ENCODE measurements at regions not wholly inside any gene's neighbourhood (a gene's known extent, or its start where the extent isn't known, plus 50 kb on each side); places are given as distances from the start of the nearest gene placed in this dataset.

GRCh38 chr1:60136395-60136794 is 62.8 kb upstream of the C1orf87 start:
- H3K4me1 ChIP-seq (ENCODE audit: control extremely low read depth in 1 of 4, control insufficient read depth in 4 of 4, insufficient read depth in 4 of 4, low read length in 3 of 4) = peaks cover 0 to 9% (median 4%) of the 10 kb centered on the region in 4 experiments
- H3K36me3 ChIP-seq (ENCODE audit: control insufficient read depth in 4 of 4, insufficient read depth in 4 of 4, low read length in 3 of 4) = no peaks in the 10 kb centered on the region
- CTCF ChIA-PET = no interaction called here
- H3K27ac ChIP-seq (ENCODE audit: insufficient read depth in 1 of 2, low read depth in 1 of 2, low read length in 2 of 2, poor library complexity in 1 of 2, severe bottlenecking in 2 of 2) = no peak overlapping the region
- no peaks in the 10 kb centered on the region for H3K9me3 ChIP-seq (ENCODE audit: control extremely low read depth in 1 of 5, control insufficient read depth in 4 of 5, insufficient read depth in 2 of 5, low read depth in 1 of 5, low read length in 4 of 5)
- H3K4me3 ChIP-seq (ENCODE audit: control insufficient read depth in 1 of 7, extremely low read depth in 1 of 7, insufficient read depth in 4 of 7, low read depth in 2 of 7, low read length in 6 of 7) = no peak overlapping the region
- WGBS (ENCODE audit: insufficient coverage) = no CpG with 5 or more reads among the region's 1 CpG
- H3K27me3 ChIP-seq (replicated peaks in 2 of 5; ENCODE audit: control insufficient read depth in 4 of 5, insufficient read depth in 5 of 5, low read length in 4 of 5) = no peaks in the 10 kb centered on the region
- POLR2A ChIA-PET = no interaction called here
- DNase-seq = no peak

GRCh38 chr1:60134716-60135115 is 61.1 kb upstream of the C1orf87 start:
- no peaks in the 10 kb centered on the region for H3K36me3 ChIP-seq (ENCODE audit: control insufficient read depth in 4 of 4, insufficient read depth in 4 of 4, low read length in 3 of 4)

GRCh38 chr1:60133848-60134247 is 60.3 kb upstream of the C1orf87 start:
- H3K4me1 ChIP-seq (ENCODE audit: control extremely low read depth in 1 of 4, control insufficient read depth in 4 of 4, insufficient read depth in 4 of 4, low read length in 3 of 4) = peaks cover 0 to 9% (median 4%) of the 10 kb centered on the region in 4 experiments
- no peaks in the 10 kb centered on the region for H3K27me3 ChIP-seq (replicated peaks in 2 of 5; ENCODE audit: control insufficient read depth in 4 of 5, insufficient read depth in 5 of 5, low read length in 4 of 5)
- no peak overlapping the region for H3K27ac ChIP-seq (ENCODE audit: insufficient read depth in 1 of 2, low read depth in 1 of 2, low read length in 2 of 2, poor library complexity in 1 of 2, severe bottlenecking in 2 of 2)
- H3K9me3 ChIP-seq (ENCODE audit: control extremely low read depth in 1 of 5, control insufficient read depth in 4 of 5, insufficient read depth in 2 of 5, low read depth in 1 of 5, low read length in 4 of 5) = no peaks in the 10 kb centered on the region
- DNase-seq = peak in 2 of 3 donors; percentile 26 to 45
- POLR2A ChIA-PET = no interaction called here
- H3K4me3 ChIP-seq (ENCODE audit: control insufficient read depth in 1 of 7, extremely low read depth in 1 of 7, insufficient read depth in 4 of 7, low read depth in 2 of 7, low read length in 6 of 7) = no peak overlapping the region
- CTCF ChIA-PET = no interaction called here
- no peaks in the 10 kb centered on the region for H3K36me3 ChIP-seq (ENCODE audit: control insufficient read depth in 4 of 4, insufficient read depth in 4 of 4, low read length in 3 of 4)

More at GRCh38 chr1:60134716-60135115, 61.1 kb upstream of the C1orf87 start:
- H3K4me1 ChIP-seq (ENCODE audit: control extremely low read depth in 1 of 4, control insufficient read depth in 4 of 4, insufficient read depth in 4 of 4, low read length in 3 of 4) = peaks cover 0 to 9% (median 4%) of the 10 kb centered on the region in 4 experiments
- WGBS (ENCODE audit: insufficient coverage) = 100% methylated on average over 2 of the region's 2 CpGs
- no peak overlapping the region for H3K4me3 ChIP-seq (ENCODE audit: control insufficient read depth in 1 of 7, extremely low read depth in 1 of 7, insufficient read depth in 4 of 7, low read depth in 2 of 7, low read length in 6 of 7)
- CTCF ChIA-PET = no interaction called here
- no peaks in the 10 kb centered on the region for H3K9me3 ChIP-seq (ENCODE audit: control extremely low read depth in 1 of 5, control insufficient read depth in 4 of 5, insufficient read depth in 2 of 5, low read depth in 1 of 5, low read length in 4 of 5)
- DNase-seq = no peak
- no peak overlapping the region for H3K27ac ChIP-seq (ENCODE audit: insufficient read depth in 1 of 2, low read depth in 1 of 2, low read length in 2 of 2, poor library complexity in 1 of 2, severe bottlenecking in 2 of 2)
- POLR2A ChIA-PET = no interaction called here
- no peaks in the 10 kb centered on the region for H3K27me3 ChIP-seq (replicated peaks in 2 of 5; ENCODE audit: control insufficient read depth in 4 of 5, insufficient read depth in 5 of 5, low read length in 4 of 5)

GRCh38 chr1:60133000-60133673 is 59.6 kb upstream of the C1orf87 start:
- peak overlapping the region in 1 of 7 experiments; percentile 1 for H3K4me3 ChIP-seq (ENCODE audit: control insufficient read depth in 1 of 7, extremely low read depth in 1 of 7, insufficient read depth in 4 of 7, low read depth in 2 of 7, low read length in 6 of 7)

GRCh38 chr1:60132108-60132507 is 58.5 kb upstream of the C1orf87 start:
- ChIA-PET POLR2A (no interaction called here), CTCF (no interaction called here)

More at GRCh38 chr1:60133000-60133673, 59.6 kb upstream of the C1orf87 start:
- H3K27me3 ChIP-seq (replicated peaks in 2 of 5; ENCODE audit: control insufficient read depth in 4 of 5, insufficient read depth in 5 of 5, low read length in 4 of 5) = no peaks in the 10 kb centered on the region
- H3K9me3 ChIP-seq (ENCODE audit: control extremely low read depth in 1 of 5, control insufficient read depth in 4 of 5, insufficient read depth in 2 of 5, low read depth in 1 of 5, low read length in 4 of 5) = no peaks in the 10 kb centered on the region
- DNase-seq = peak; percentile 44 to 86 (median 78)
- no peaks in the 10 kb centered on the region for H3K36me3 ChIP-seq (ENCODE audit: control insufficient read depth in 4 of 4, insufficient read depth in 4 of 4, low read length in 3 of 4)
- CTCF ChIA-PET = no interaction called here
- POLR2A ChIA-PET = no interaction called here
- 17% methylated on average over 3 of the region's 9 CpGs for WGBS (ENCODE audit: insufficient coverage)
- H3K4me1 ChIP-seq (ENCODE audit: control extremely low read depth in 1 of 4, control insufficient read depth in 4 of 4, insufficient read depth in 4 of 4, low read length in 3 of 4) = peaks cover 0 to 9% (median 4%) of the 10 kb centered on the region in 4 experiments
- H3K27ac ChIP-seq (ENCODE audit: insufficient read depth in 1 of 2, low read depth in 1 of 2, low read length in 2 of 2, poor library complexity in 1 of 2, severe bottlenecking in 2 of 2) = no peak overlapping the region

DNA sequence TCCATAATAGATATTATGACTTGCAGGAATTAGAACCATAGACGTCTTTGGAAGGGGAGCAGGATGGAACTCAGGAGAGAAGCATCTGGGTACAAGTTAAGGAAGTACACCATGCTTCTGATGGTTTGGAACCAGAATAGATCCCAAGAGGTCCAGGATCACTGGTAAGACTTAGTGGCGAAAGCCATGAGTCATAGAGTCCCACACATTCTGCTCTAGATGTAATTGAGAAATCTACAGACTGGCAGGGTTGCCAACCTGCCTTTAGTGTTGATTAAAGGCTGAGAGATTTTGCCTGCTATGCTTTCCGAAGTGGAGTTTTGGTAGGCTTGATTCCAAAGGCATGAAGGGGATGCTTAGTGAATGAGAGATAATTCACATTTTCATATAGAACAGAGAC is 57.1 kb upstream of the C1orf87 start:
- no peak overlapping the region for H3K27ac ChIP-seq (ENCODE audit: insufficient read depth in 1 of 2, low read depth in 1 of 2, low read length in 2 of 2, poor library complexity in 1 of 2, severe bottlenecking in 2 of 2)
- H3K4me3 ChIP-seq (ENCODE audit: control insufficient read depth in 1 of 7, extremely low read depth in 1 of 7, insufficient read depth in 4 of 7, low read depth in 2 of 7, low read length in 6 of 7) = no peak overlapping the region
- DNase-seq = no peak
- no peaks in the 10 kb centered on the region for H3K36me3 ChIP-seq (ENCODE audit: control insufficient read depth in 4 of 4, insufficient read depth in 4 of 4, low read length in 3 of 4)
- no peaks in the 10 kb centered on the region for H3K9me3 ChIP-seq (ENCODE audit: control extremely low read depth in 1 of 5, control insufficient read depth in 4 of 5, insufficient read depth in 2 of 5, low read depth in 1 of 5, low read length in 4 of 5)
- 100% methylated on average over 1 of the region's 3 CpGs for WGBS (ENCODE audit: insufficient coverage)
- H3K4me1 ChIP-seq (ENCODE audit: control extremely low read depth in 1 of 4, control insufficient read depth in 4 of 4, insufficient read depth in 4 of 4, low read length in 3 of 4) = peaks cover 0 to 9% (median 4%) of the 10 kb centered on the region in 4 experiments
- H3K27me3 ChIP-seq (replicated peaks in 2 of 5; ENCODE audit: control insufficient read depth in 4 of 5, insufficient read depth in 5 of 5, low read length in 4 of 5) = no peaks in the 10 kb centered on the region
- CTCF ChIA-PET = no interaction called here
- POLR2A ChIA-PET = no interaction called here

More at GRCh38 chr1:60132108-60132507, 58.5 kb upstream of the C1orf87 start:
- Histone ChIP-seq H3K36me3 (ENCODE audit: control insufficient read depth in 4 of 4, insufficient read depth in 4 of 4, low read length in 3 of 4) (no peaks in the 10 kb centered on the region), H3K9me3 (ENCODE audit: control extremely low read depth in 1 of 5, control insufficient read depth in 4 of 5, insufficient read depth in 2 of 5, low read depth in 1 of 5, low read length in 4 of 5) (no peaks in the 10 kb centered on the region), H3K4me1 (ENCODE audit: control extremely low read depth in 1 of 4, control insufficient read depth in 4 of 4, insufficient read depth in 4 of 4, low read length in 3 of 4) (peaks cover 0 to 9% (median 4%) of the 10 kb centered on the region in 4 experiments), H3K4me3 (ENCODE audit: control insufficient read depth in 1 of 7, extremely low read depth in 1 of 7, insufficient read depth in 4 of 7, low read depth in 2 of 7, low read length in 6 of 7) (no peak overlapping the region), H3K27ac (ENCODE audit: insufficient read depth in 1 of 2, low read depth in 1 of 2, low read length in 2 of 2, poor library complexity in 1 of 2, severe bottlenecking in 2 of 2) (no peak overlapping the region), H3K27me3 (replicated peaks in 2 of 5; ENCODE audit: control insufficient read depth in 4 of 5, insufficient read depth in 5 of 5, low read length in 4 of 5) (no peaks in the 10 kb centered on the region)
- no peak for DNase-seq
- 100% methylated on average over 1 of the region's 5 CpGs for whole genome bisulfite sequencing (ENCODE audit: insufficient coverage)

GRCh38 chr1:60129911-60130310 is 56.3 kb upstream of the C1orf87 start:
- CTCF ChIA-PET = interaction anchor here (0.7 to 1.3 kb wide), 3 partner anchors 9 to 23 kb away, joined by 3 read pairs; no protein-coding TSS in a partner anchor
- H3K9me3 ChIP-seq (ENCODE audit: control extremely low read depth in 1 of 5, control insufficient read depth in 4 of 5, insufficient read depth in 2 of 5, low read depth in 1 of 5, low read length in 4 of 5) = no peaks in the 10 kb centered on the region
- no peaks in the 10 kb centered on the region for H3K27me3 ChIP-seq (replicated peaks in 2 of 5; ENCODE audit: control insufficient read depth in 4 of 5, insufficient read depth in 5 of 5, low read length in 4 of 5)
- WGBS (ENCODE audit: insufficient coverage) = 83% methylated on average over 2 of the region's 4 CpGs
- DNase-seq = no peak
- peaks cover 0 to 9% (median 4%) of the 10 kb centered on the region in 4 experiments for H3K4me1 ChIP-seq (ENCODE audit: control extremely low read depth in 1 of 4, control insufficient read depth in 4 of 4, insufficient read depth in 4 of 4, low read length in 3 of 4)
- no peak overlapping the region for H3K4me3 ChIP-seq (ENCODE audit: control insufficient read depth in 1 of 7, extremely low read depth in 1 of 7, insufficient read depth in 4 of 7, low read depth in 2 of 7, low read length in 6 of 7)
- H3K27ac ChIP-seq (ENCODE audit: insufficient read depth in 1 of 2, low read depth in 1 of 2, low read length in 2 of 2, poor library complexity in 1 of 2, severe bottlenecking in 2 of 2) = no peak overlapping the region
- H3K36me3 ChIP-seq (ENCODE audit: control insufficient read depth in 4 of 4, insufficient read depth in 4 of 4, low read length in 3 of 4) = no peaks in the 10 kb centered on the region
- POLR2A ChIA-PET = no interaction called here
